C4-2B (cell line): ENCODE measurements at regions not wholly inside any gene's neighbourhood (a gene's known extent, or its start where the extent isn't known, plus 50 kb on each side); places are given as distances from the start of the nearest gene placed in this dataset.
A peak's percentile ranks its signal among the peaks of the same experiment; 100 is the strongest.

Experiments used
- H3K27ac ChIP-seq: fragments of 450-650 bp; 2 replicates; pipeline ENCODE4 v1.5.1; 2017
- CTCF ChIP-seq: fragments of 450-650 bp; conservative IDR thresholded peaks from 2 replicates; pipeline ENCODE4 v1.5.1; 2017; ENCODE audit warnings: mild to moderate bottlenecking
- ZFX ChIP-seq: fragments of 450-650 bp; IDR thresholded peaks from 2 replicates; pipeline ENCODE4 v1.6.1; 2017

DNA sequence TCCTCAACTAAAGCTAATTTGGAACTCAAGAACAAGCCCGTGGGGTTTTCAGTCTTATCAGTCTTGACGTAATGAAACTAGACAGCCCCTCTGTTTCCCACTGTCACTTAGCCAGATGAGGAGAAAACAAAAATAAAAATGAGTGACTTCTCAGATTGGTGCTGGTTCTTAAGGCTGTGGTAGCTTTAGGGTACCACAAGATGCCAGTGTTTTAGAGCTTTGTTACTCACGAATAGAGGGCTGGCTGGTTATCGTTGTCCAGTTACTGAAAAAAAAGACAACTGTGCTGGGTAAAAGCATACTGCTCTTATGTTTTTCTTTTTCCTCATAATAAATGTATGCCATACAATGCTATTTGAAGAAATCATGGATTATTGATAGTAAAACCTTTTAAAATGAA, 796.7 kb downstream of the RAPGEF2 start:
- no peak overlapping the region for H3K27ac ChIP-seq
- TF ChIP-seq CTCF (no peak), ZFX (no peak)

GRCh38 chr4:159900562-159900961, 797.7 kb downstream of the RAPGEF2 start:
- TF ChIP-seq CTCF (peak; percentile 38), ZFX (no peak)

DNA sequence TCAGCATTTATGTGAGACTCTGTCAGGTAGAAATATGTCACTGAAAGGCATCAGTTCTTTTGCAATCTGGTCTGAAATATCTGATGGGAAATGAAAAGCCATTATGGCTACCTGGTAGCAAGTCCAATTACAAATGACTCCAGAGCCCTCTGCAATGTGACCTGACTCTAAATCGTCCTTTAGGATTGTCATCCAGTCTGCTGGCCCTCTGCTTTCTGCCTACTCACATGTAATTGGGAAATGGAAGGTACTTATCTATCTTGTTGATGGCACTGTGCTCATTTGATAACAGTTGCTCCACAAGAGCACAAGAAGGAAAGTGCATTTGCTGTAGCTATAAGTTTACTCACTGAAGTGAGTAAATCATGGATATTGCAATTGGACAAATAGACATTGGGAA, 799.8 kb downstream of the RAPGEF2 start:
- TF ChIP-seq CTCF = no peak
- no peak for TF ChIP-seq ZFX
- no peak overlapping the region for H3K27ac ChIP-seq

More at GRCh38 chr4:159900562-159900961, 797.7 kb downstream of the RAPGEF2 start:
- H3K27ac ChIP-seq = no peak overlapping the region

DNA sequence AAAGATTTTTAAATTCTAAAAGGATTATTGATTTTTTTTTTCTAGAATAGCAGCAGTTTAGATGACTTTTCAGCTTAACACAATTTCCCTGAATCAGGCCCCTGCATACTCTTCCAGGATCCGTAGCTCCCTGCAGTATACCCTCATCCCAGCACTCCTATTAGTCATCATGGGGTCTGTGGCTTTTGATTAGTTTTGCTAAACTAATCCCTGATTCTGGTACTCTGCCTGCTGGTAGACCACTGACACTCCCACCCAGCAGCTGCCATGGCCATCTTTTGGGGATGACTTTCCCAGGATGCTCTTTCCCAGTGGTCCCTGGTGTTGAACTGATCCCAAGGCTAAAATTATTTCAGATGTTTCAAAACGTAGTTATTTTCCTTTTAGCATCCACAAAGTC, 802.0 kb downstream of the RAPGEF2 start:
- TF ChIP-seq ZFX (no peak), CTCF (no peak)
- H3K27ac ChIP-seq = no peak overlapping the region

DNA sequence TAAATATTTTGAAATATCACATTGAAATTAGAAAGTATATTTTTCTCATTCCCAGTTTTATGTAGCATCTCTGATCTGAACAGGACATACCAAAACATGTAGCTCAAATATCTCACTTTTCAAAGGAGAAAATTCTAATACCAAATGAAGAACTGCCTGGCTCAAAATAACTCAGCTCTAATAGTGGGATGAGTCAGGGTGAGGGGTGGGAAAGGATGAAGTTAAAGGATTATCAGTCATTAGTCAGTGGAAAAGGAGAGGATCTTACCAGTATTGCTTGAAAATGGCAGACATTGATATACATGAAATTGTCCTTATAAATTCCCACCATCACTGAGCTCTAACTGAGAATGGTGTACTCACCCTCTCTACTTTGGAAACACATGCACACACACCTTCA, 803.2 kb downstream of the RAPGEF2 start:
- H3K27ac ChIP-seq = no peak overlapping the region
- TF ChIP-seq ZFX (no peak), CTCF (no peak)

GRCh38 chr4:159906517-159906916, 803.6 kb downstream of the RAPGEF2 start:
- H3K27ac ChIP-seq = no peak overlapping the region

DNA sequence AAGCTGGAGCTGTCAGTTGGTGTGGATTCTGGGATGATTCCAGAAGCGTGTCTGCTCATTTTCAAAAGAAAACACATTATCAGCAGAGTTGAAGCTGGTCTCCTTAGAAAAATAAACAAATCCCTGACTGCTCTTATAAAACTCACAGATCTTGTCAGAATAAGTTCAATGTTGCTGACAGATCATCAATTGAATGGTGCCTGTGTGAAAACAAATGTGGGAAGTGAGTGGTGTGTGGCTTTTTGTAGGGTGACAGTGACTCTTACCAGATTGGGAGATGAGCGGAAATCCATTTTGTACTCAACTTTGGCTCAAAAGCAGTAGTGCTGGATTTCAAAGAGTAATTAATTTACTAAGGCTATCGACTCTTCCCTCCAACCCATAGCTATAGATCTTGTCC, 807.8 kb downstream of the RAPGEF2 start:
- H3K27ac ChIP-seq = no peak overlapping the region
- no peak for TF ChIP-seq CTCF
- no peak for TF ChIP-seq ZFX

More at GRCh38 chr4:159906517-159906916, 803.6 kb downstream of the RAPGEF2 start:
- TF ChIP-seq ZFX (no peak), CTCF (no peak)
